ENCODE measurements at regions not wholly inside any gene's neighbourhood (a gene's known extent, or its start where the extent isn't known, plus 50 kb on each side); places are given as distances from the start of the nearest gene placed in this dataset.

GRCh38 chr10:70967591-70968587 lies 79.5 kb upstream of the PCBD1 start:
- no peak for TF ChIP-seq CTCF (IDR thresholded peaks at IDR 0.05)

- TF ChIP-seq CTCF (IDR thresholded peaks at IDR 0.05): no peak
Observed at GRCh38 chr10:70969188-70969587, 80.8 kb upstream of the PCBD1 start.

GRCh38 chr10:70970830-70971229 lies 82.5 kb upstream of the PCBD1 start:
- TF ChIP-seq CTCF (IDR thresholded peaks at IDR 0.05): no peak

GRCh38 chr10:70973275-70973674 lies 84.9 kb upstream of the PCBD1 start:
- no peak for TF ChIP-seq CTCF (IDR thresholded peaks at IDR 0.05)

- TF ChIP-seq CTCF (IDR thresholded peaks at IDR 0.05): no peak
Observed at GRCh38 chr10:70974351-70974901, 86.1 kb upstream of the PCBD1 start.

GRCh38 chr10:70974920-70975319 lies 86.6 kb upstream of the PCBD1 start:
- no peak for TF ChIP-seq CTCF (IDR thresholded peaks at IDR 0.05)

GRCh38 chr10:70976063-70976695 lies 87.8 kb upstream of the PCBD1 start:
- no peak for TF ChIP-seq CTCF (IDR thresholded peaks at IDR 0.05)
